HL-60 (cell line): ENCODE measurements at regions not wholly inside any gene's neighbourhood (a gene's known extent, or its start where the extent isn't known, plus 50 kb on each side); places are given as distances from the start of the nearest gene placed in this dataset.

Experiments
- DNase-seq, 2 experiments: peaks; one replicate each; pipeline ENCODE4 v3.0.0-alpha.2; 2010 to 2020; ENCODE audit warnings: low read depth in 1 of 2, low spot score in 1 of 2
- H3K27ac ChIP-seq: fragments of 250-450 bp; sonication (Bioruptor Pico); replicated peaks from 2 replicates; pipeline ENCODE4 v1.5.1; 2020; ENCODE audit warnings: mild to moderate bottlenecking, moderate library complexity
- H3K27me3 ChIP-seq: fragments of 250-450 bp; sonication (Bioruptor Pico); 2 replicates; pipeline ENCODE4 v1.5.1; 2021; ENCODE audit warnings: mild to moderate bottlenecking, moderate library complexity; ENCODE audit not compliant: insufficient read depth, poor library complexity, severe bottlenecking
- H3K4me3 ChIP-seq: replicated peaks from 2 replicates; pipeline ENCODE4 v1.5.1; 2011; ENCODE audit warnings: mild to moderate bottlenecking, control low read depth, low read length; ENCODE audit not compliant: insufficient read depth
- CTCF ChIP-seq: IDR thresholded peaks from one replicate; pipeline ENCODE4 v1.5.1; 2011; ENCODE audit warnings: low read length, control low read depth, inconsistent platforms; ENCODE audit not compliant: insufficient read depth
- GABPA ChIP-seq: IDR thresholded peaks from 2 replicates; pipeline ENCODE4 v1.6.1; 2012; ENCODE audit warnings: low read depth
- POLR2AphosphoS5 ChIP-seq: IDR thresholded peaks from 2 replicates; pipeline ENCODE4 v1.6.1; 2012; ENCODE audit warnings: low read depth
- SPI1 ChIP-seq: IDR thresholded peaks from 2 replicates; pipeline ENCODE4 v1.6.1; 2012; ENCODE audit warnings: low read depth, mild to moderate bottlenecking, borderline replicate concordance
- TF ChIP-seq, protein P1 (sequence below): IDR thresholded peaks from 2 replicates; pipeline ENCODE4 v1.6.1; 2012; ENCODE audit warnings: low read depth; ENCODE audit not compliant: insufficient replicate concordance

DNA sequence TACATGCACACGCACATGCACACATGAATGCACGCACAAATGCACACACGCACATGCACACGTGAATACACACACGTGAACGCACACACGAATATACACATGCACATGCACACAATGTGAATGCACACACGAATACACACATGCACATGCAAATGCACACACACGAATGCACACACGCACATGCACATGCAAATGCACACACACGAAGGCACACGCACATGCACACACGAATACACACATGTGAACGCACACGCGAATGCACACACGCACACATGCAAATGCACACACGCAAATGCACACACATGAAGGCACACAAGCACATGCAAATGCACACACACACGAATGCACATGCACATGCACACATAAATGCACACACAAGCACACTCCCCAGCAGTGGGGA, 68.6 kb upstream of the GPC1 start:
- Histone ChIP-seq H3K27me3 (no peaks in the 10 kb centered on the region), H3K27ac (no peak overlapping the region), H3K4me3 (no peak overlapping the region)
- no peak for TF ChIP-seq SPI1
- TF ChIP-seq CTCF = no peak
- TF ChIP-seq POLR2AphosphoS5 = no peak
- no peak for TF ChIP-seq GABPA
- TF ChIP-seq, protein P1, sequence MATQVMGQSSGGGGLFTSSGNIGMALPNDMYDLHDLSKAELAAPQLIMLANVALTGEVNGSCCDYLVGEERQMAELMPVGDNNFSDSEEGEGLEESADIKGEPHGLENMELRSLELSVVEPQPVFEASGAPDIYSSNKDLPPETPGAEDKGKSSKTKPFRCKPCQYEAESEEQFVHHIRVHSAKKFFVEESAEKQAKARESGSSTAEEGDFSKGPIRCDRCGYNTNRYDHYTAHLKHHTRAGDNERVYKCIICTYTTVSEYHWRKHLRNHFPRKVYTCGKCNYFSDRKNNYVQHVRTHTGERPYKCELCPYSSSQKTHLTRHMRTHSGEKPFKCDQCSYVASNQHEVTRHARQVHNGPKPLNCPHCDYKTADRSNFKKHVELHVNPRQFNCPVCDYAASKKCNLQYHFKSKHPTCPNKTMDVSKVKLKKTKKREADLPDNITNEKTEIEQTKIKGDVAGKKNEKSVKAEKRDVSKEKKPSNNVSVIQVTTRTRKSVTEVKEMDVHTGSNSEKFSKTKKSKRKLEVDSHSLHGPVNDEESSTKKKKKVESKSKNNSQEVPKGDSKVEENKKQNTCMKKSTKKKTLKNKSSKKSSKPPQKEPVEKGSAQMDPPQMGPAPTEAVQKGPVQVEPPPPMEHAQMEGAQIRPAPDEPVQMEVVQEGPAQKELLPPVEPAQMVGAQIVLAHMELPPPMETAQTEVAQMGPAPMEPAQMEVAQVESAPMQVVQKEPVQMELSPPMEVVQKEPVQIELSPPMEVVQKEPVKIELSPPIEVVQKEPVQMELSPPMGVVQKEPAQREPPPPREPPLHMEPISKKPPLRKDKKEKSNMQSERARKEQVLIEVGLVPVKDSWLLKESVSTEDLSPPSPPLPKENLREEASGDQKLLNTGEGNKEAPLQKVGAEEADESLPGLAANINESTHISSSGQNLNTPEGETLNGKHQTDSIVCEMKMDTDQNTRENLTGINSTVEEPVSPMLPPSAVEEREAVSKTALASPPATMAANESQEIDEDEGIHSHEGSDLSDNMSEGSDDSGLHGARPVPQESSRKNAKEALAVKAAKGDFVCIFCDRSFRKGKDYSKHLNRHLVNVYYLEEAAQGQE = no peak
- DNase-seq = no peak

- no peaks in the 10 kb centered on the region for H3K27me3 ChIP-seq
- DNase-seq = no peak
- H3K4me3 ChIP-seq = no peak overlapping the region
- H3K27ac ChIP-seq = no peak overlapping the region
- TF ChIP-seq CTCF = no peak
- no peak for TF ChIP-seq SPI1
- TF ChIP-seq, protein P1 = no peak
- TF ChIP-seq GABPA = no peak
- no peak for TF ChIP-seq POLR2AphosphoS5
Measured at GRCh38 chr2:240367721-240368120, 67.7 kb upstream of the GPC1 start.

GRCh38 chr2:240368781-240369331, 66.6 kb upstream of the GPC1 start:
- H3K27me3 ChIP-seq = no peaks in the 10 kb centered on the region
- DNase-seq = no peak
- H3K4me3 ChIP-seq = no peak overlapping the region
- TF ChIP-seq GABPA (no peak), CTCF (no peak), SPI1 (no peak)
- H3K27ac ChIP-seq = no peak overlapping the region

DNA sequence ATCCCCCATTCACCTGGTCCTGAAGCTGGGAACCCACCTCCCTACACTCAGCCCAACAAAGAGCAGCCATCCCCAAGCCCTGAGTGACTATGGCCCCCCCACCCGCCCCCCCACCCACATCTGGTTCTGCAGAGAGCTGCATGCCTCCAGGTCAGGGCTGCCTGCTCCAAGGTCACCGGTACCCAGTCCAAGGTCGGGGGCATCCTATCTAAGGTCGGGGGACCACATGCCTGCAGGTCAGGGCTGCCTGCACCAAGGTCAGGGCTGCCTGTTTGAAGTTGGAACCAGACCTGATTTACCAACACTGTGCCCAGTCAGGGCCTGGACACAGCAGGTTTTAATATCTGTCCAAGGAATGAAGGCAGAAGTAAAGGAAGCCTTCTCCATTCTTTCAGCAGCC, 66.1 kb upstream of the GPC1 start:
- H3K4me3 ChIP-seq = no peak overlapping the region
- TF ChIP-seq POLR2AphosphoS5 = no peak
- TF ChIP-seq SPI1 = no peak
- TF ChIP-seq, protein P1 = no peak
- no peak for TF ChIP-seq CTCF
- TF ChIP-seq GABPA = no peak
- no peak overlapping the region for H3K27ac ChIP-seq
- DNase-seq = no peak
- no peaks in the 10 kb centered on the region for H3K27me3 ChIP-seq
